HepG2 (cell line): ENCODE measurements at regions not wholly inside any gene's neighbourhood (a gene's known extent, or its start where the extent isn't known, plus 50 kb on each side); places are given as distances from the start of the nearest gene placed in this dataset.

ENCODE experiments used
- ATAC-seq: fragments of 200-7000 bp; cut with Tn5 transposase; 3 replicates; pipeline ENCODE4 v1.9.1; 2020; ENCODE audit warnings: mild to moderate bottlenecking, moderate library complexity
- BruUV-seq: library from RNA; stranded (reverse); fragments of 400-500 nt; replicated peaks from 2 replicates; lab custom pipeline; 2021; lab: Mats Ljungman, UMichigan
- CTCF ChIA-PET: fragments of 300-600 bp; formaldehyde crosslinking; extraction: SDS; loops from one replicate; lab custom pipeline; 2021; ENCODE audit warnings: low total read pairs, inconsistent platforms, low intra/inter-chr PET ratio; lab: Yijun Ruan, JAX
- POLR2A ChIA-PET: fragments of 350-600 bp; sonication (Branson Sonifier 250); formaldehyde crosslinking; loops from one replicate; lab custom pipeline; 2020; ENCODE audit warnings: antibody characterized with exemption, inconsistent platforms; lab: Yijun Ruan, JAX
- DNase-seq: peaks from one replicate; pipeline ENCODE4 v3.0.0-alpha.2; 2015; ENCODE audit warnings: low spot score
- FAIRE-seq: peaks from 3 replicates; lab custom pipeline; 2011; peaks lifted over from hg19 to GRCh38; lab: Jason Lieb, UNC
- H2AFZ ChIP-seq: one replicate; pipeline ENCODE4 v1.6.1; 2011; ENCODE audit warnings: low read length, inconsistent platforms
- H3K27ac ChIP-seq: fragments of 300-600 bp; 3 replicates; pipeline ENCODE4 v1.8.0; 2011; ENCODE audit warnings: mixed run types, mild to moderate bottlenecking, mixed read lengths, low read length, inconsistent platforms; ENCODE audit not compliant: insufficient read depth; ENCODE audit errors: extremely low read length
- H3K27me3 ChIP-seq, 2 experiments: fragments of 200-600 bp in 1 of 2; 2 replicates in 1 of 2; 3 replicates in 1 of 2; pipeline versions ENCODE4 v1.6.0 to v1.8.0; 2011; ENCODE audit warnings: low read length in 2 of 2, mild to moderate bottlenecking in 2 of 2, moderate library complexity in 2 of 2, inconsistent platforms in 1 of 2; ENCODE audit not compliant: insufficient read depth in 2 of 2, control insufficient read depth in 1 of 2
- H3K36me3 ChIP-seq, 2 experiments: fragments of 200-600 bp in 1 of 2; replicated peaks in 1 of 2; 2 replicates in 1 of 2; 3 replicates in 1 of 2; pipeline versions ENCODE4 v1.5.1 to v1.8.0; 2011; ENCODE audit warnings: low read length in 2 of 2, inconsistent platforms in 1 of 2; ENCODE audit not compliant: insufficient read depth in 2 of 2, control insufficient read depth in 1 of 2
- H3K4me1 ChIP-seq: 2 replicates; pipeline ENCODE4 v1.5.1; 2012; ENCODE audit warnings: low read length, inconsistent platforms; ENCODE audit not compliant: insufficient read depth
- H3K4me2 ChIP-seq: 2 replicates; pipeline ENCODE4 v1.6.0; 2011; ENCODE audit warnings: low read depth, low read length, inconsistent platforms
- H3K4me3 ChIP-seq, 3 experiments: fragments of 200-600 bp in 1 of 3; sonication (generic), shearing (Covaris generic) in 1 of 3; replicated peaks in 1 of 3; 2 replicates each; pipeline ENCODE4 v1.5.1; 2011 to 2016; ENCODE audit warnings: low read length in 3 of 3, inconsistent platforms in 2 of 3, low read depth in 2 of 3, mild to moderate bottlenecking in 2 of 3, control low read depth in 1 of 3, mixed read lengths in 1 of 3; ENCODE audit not compliant: insufficient read depth in 1 of 3
- H3K79me2 ChIP-seq: one replicate; pipeline ENCODE4 v1.6.1; 2011; ENCODE audit warnings: low read length, inconsistent platforms; ENCODE audit not compliant: insufficient read depth
- H3K9ac ChIP-seq: 2 replicates; pipeline ENCODE4 v1.6.0; 2011; ENCODE audit warnings: mild to moderate bottlenecking, low read depth, low read length, inconsistent platforms; ENCODE audit not compliant: insufficient read depth
- H3K9me3 ChIP-seq: 2 replicates; pipeline ENCODE4 v1.5.1; 2012; ENCODE audit warnings: mild to moderate bottlenecking, low read length
- H4K20me1 ChIP-seq: 2 replicates; pipeline ENCODE4 v1.6.0; 2011; ENCODE audit warnings: inconsistent platforms, mild to moderate bottlenecking, low read length, moderate library complexity; ENCODE audit not compliant: insufficient read depth
- AKAP8 ChIP-seq: sonication (generic); formaldehyde crosslinking; IDR thresholded peaks from 2 replicates; pipeline ENCODE4 v1.5.1; 2020; ENCODE audit warnings: mild to moderate bottlenecking, missing genetic modification reagents
- CCDC6 ChIP-seq: sonication (generic); formaldehyde crosslinking; IDR thresholded peaks from 2 replicates; pipeline ENCODE4 v1.8.1; 2022; ENCODE audit warnings: mild to moderate bottlenecking, missing genetic modification reagents, moderate library complexity
- HMG20A ChIP-seq: IDR thresholded peaks from 2 replicates; pipeline ENCODE4 v1.6.1; 2016; ENCODE audit warnings: borderline replicate concordance
- KAT8 ChIP-seq: IDR thresholded peaks from 2 replicates; pipeline ENCODE4 v1.6.1; 2016; ENCODE audit warnings: missing genetic modification reagents, missing compliant biosample characterization
- MEF2D ChIP-seq: sonication (generic); formaldehyde crosslinking; IDR thresholded peaks from 2 replicates; pipeline ENCODE4 v1.5.1; 2020; ENCODE audit warnings: mild to moderate bottlenecking, missing genetic modification reagents
- NAIF1 ChIP-seq: sonication (generic); formaldehyde crosslinking; IDR thresholded peaks from 2 replicates; pipeline ENCODE4 v1.5.0; 2020; ENCODE audit warnings: mild to moderate bottlenecking, missing genetic modification reagents, borderline replicate concordance
- NFYC ChIP-seq: IDR thresholded peaks from 2 replicates; pipeline ENCODE4 v1.6.1; 2016; ENCODE audit warnings: missing genetic modification reagents, missing compliant biosample characterization
- NPAS2 ChIP-seq: sonication (generic); formaldehyde crosslinking; IDR thresholded peaks from 2 replicates; pipeline ENCODE4 v1.8.0; 2022; ENCODE audit warnings: mild to moderate bottlenecking, missing genetic modification reagents, borderline replicate concordance
- RFXANK ChIP-seq: IDR thresholded peaks from 2 replicates; pipeline ENCODE4 v1.6.1; 2016
- TEAD3 ChIP-seq: optimal IDR thresholded peaks from 2 replicates; pipeline ENCODE3; 2016; ENCODE audit warnings: borderline replicate concordance
- ZFP36L1 ChIP-seq: sonication (generic); formaldehyde crosslinking; IDR thresholded peaks from 2 replicates; pipeline ENCODE4 v1.8.0; 2022; ENCODE audit warnings: mild to moderate bottlenecking, missing genetic modification reagents, moderate library complexity
- ZNF530 ChIP-seq: sonication (generic); formaldehyde crosslinking; IDR thresholded peaks from 2 replicates; pipeline ENCODE4 v1.5.0; 2020; ENCODE audit warnings: low read depth, mild to moderate bottlenecking, missing genetic modification reagents
- ZNF549 ChIP-seq: sonication (generic); formaldehyde crosslinking; IDR thresholded peaks from 2 replicates; pipeline ENCODE4 v1.5.0; 2020; ENCODE audit warnings: missing genetic modification reagents
- ZNF562 ChIP-seq: sonication (generic); formaldehyde crosslinking; IDR thresholded peaks from 2 replicates; pipeline ENCODE4 v1.8.0; 2022; ENCODE audit warnings: missing genetic modification reagents, borderline replicate concordance
- ZNF746 ChIP-seq: sonication (generic); formaldehyde crosslinking; IDR thresholded peaks from 2 replicates; pipeline ENCODE4 v1.8.0; 2022; ENCODE audit warnings: mild to moderate bottlenecking, missing genetic modification reagents
- WGBS: methylation state at CpG from one replicate; pipeline ENCODE4 v1.1.6; 2017; ENCODE audit warnings: low lambda C conversion rate; 5-methylcytosine and 5-hydroxymethylcytosine counted together
- in situ Hi-C: cut with HindIII; loops from 2 replicates; pipeline ENCODE4 v1.10.0; 2017; ENCODE audit warnings: low pct_unique_long_range_greater_than_20kb; ENCODE audit not compliant: extremely low pct_ligation_motif_present
- intact Hi-C: fragments of 100-400 bp; cut with micrococcal nuclease; formaldehyde crosslinking; loops from one replicate; pipeline ENCODE4 v1.10.0; 2022; ENCODE audit not compliant: unreplicated experiment
- TF ChIP-seq, protein P1 (sequence below): sonication (generic); formaldehyde crosslinking; IDR thresholded peaks from 2 replicates; pipeline ENCODE4 v1.5.0; 2020; ENCODE audit warnings: missing genetic modification reagents
- TF ChIP-seq, protein P2 (sequence below): IDR thresholded peaks from 2 replicates; pipeline ENCODE4 v1.6.1; 2012; ENCODE audit warnings: low read length, improper control_type of control experiment

DNA sequence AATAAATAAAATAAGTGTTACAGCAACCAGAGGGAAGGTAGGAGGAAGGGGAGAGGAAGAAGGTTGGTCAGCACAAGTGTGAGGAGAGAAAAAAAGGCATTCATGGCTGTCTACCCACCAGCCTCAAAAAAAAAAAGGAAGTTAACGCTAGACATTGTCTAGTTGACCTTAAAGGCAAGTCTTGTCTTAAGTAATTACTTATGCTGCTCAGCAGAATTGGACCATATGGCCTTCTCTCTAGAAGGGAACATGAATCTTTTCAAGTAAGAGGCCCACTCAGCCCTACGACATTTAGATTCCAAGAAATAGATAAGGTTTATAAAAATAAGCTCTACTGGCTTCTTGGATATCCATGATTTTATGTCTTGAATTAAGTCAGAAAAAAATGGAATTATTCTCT lies 172.7 kb downstream of the ETNK1 start:
- in situ Hi-C loops (no loop called here), intact Hi-C loops (no loop called here)
- no peaks in the 10 kb centered on the region for H4K20me1 ChIP-seq
- no TSS peak for BruUV-seq
- no peak for ATAC-seq
- no peak for TF ChIP-seq MEF2D (CRISPR knock-in tag)
- TF ChIP-seq NFYC (CRISPR knock-in tag) = no peak
- no peak for TF ChIP-seq ZNF549 (CRISPR knock-in tag)
- no peak for TF ChIP-seq ZNF562 (CRISPR knock-in tag)
- no peak for TF ChIP-seq HMG20A (CRISPR knock-in tag)
- TF ChIP-seq RFXANK = no peak
- TF ChIP-seq, protein P1, sequence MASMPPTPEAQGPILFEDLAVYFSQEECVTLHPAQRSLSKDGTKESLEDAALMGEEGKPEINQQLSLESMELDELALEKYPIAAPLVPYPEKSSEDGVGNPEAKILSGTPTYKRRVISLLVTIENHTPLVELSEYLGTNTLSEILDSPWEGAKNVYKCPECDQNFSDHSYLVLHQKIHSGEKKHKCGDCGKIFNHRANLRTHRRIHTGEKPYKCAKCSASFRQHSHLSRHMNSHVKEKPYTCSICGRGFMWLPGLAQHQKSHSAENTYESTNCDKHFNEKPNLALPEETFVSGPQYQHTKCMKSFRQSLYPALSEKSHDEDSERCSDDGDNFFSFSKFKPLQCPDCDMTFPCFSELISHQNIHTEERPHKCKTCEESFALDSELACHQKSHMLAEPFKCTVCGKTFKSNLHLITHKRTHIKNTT (CRISPR knock-in tag) = no peak
- TF ChIP-seq NAIF1 (CRISPR knock-in tag) = no peak
- no peak for TF ChIP-seq AKAP8 (CRISPR knock-in tag)
- TF ChIP-seq CCDC6 = no peak
- no peaks in the 10 kb centered on the region for H3K4me1 ChIP-seq
- no peaks in the 10 kb centered on the region for H3K9me3 ChIP-seq
- H3K4me3 ChIP-seq = no peak overlapping the region
- 21% methylated on average over 2 of the region's 2 CpGs for WGBS
- no peaks in the 10 kb centered on the region for H3K79me2 ChIP-seq
- no peak overlapping the region for H2AFZ ChIP-seq
- ChIA-PET POLR2A (no interaction called here), CTCF (no interaction called here)
- FAIRE-seq = no peak
- H3K9ac ChIP-seq = no peak overlapping the region
- no peak overlapping the region for H3K4me2 ChIP-seq
- H3K36me3 ChIP-seq = no peaks in the 10 kb centered on the region
- no peak for DNase-seq
- H3K27me3 ChIP-seq = no peaks in the 10 kb centered on the region
- H3K27ac ChIP-seq = no peak overlapping the region

DNA sequence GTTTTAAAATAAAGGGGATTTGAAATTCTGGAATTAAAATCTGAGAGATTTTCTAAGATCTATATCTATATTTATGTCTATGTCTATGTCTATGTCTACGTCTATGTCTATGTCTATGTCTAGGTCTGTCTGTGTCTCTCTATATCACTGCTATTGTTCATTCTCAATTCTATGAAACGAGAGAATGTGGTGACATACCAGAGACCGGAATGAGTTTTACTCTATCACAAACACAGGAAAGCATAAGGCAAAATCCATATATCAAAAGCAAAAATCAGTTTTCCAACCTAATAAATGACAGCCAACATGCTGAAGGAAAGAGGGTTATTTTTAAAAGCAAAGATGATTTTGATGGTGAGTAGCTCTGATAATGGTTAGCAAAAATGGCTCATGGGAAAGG lies 173.1 kb downstream of the ETNK1 start:
- no TSS peak for BruUV-seq
- POLR2A ChIA-PET = no interaction called here
- no peak for FAIRE-seq
- TF ChIP-seq TEAD3 (CRISPR knock-in tag) = no peak
- no peak for TF ChIP-seq ZNF530
- TF ChIP-seq ZNF746 (CRISPR knock-in tag) = no peak
- TF ChIP-seq, protein P1 (CRISPR knock-in tag) = no peak
- no peak for TF ChIP-seq KAT8
- TF ChIP-seq, protein P2, sequence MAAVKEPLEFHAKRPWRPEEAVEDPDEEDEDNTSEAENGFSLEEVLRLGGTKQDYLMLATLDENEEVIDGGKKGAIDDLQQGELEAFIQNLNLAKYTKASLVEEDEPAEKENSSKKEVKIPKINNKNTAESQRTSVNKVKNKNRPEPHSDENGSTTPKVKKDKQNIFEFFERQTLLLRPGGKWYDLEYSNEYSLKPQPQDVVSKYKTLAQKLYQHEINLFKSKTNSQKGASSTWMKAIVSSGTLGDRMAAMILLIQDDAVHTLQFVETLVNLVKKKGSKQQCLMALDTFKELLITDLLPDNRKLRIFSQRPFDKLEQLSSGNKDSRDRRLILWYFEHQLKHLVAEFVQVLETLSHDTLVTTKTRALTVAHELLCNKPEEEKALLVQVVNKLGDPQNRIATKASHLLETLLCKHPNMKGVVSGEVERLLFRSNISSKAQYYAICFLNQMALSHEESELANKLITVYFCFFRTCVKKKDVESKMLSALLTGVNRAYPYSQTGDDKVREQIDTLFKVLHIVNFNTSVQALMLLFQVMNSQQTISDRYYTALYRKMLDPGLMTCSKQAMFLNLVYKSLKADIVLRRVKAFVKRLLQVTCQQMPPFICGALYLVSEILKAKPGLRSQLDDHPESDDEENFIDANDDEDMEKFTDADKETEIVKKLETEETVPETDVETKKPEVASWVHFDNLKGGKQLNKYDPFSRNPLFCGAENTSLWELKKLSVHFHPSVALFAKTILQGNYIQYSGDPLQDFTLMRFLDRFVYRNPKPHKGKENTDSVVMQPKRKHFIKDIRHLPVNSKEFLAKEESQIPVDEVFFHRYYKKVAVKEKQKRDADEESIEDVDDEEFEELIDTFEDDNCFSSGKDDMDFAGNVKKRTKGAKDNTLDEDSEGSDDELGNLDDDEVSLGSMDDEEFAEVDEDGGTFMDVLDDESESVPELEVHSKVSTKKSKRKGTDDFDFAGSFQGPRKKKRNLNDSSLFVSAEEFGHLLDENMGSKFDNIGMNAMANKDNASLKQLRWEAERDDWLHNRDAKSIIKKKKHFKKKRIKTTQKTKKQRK = no peak
- TF ChIP-seq ZFP36L1 (CRISPR knock-in tag) = no peak
- TF ChIP-seq NPAS2 = no peak

More for the DNA sequence above, 173.1 kb downstream of the ETNK1 start:
- Histone ChIP-seq H3K27me3 (no peaks in the 10 kb centered on the region), H3K79me2 (no peaks in the 10 kb centered on the region), H3K4me1 (no peaks in the 10 kb centered on the region), H3K9me3 (no peaks in the 10 kb centered on the region), H3K27ac (no peak overlapping the region), H3K9ac (no peak overlapping the region), H3K36me3 (no peaks in the 10 kb centered on the region), H2AFZ (no peak overlapping the region), H4K20me1 (no peaks in the 10 kb centered on the region), H3K4me2 (no peak overlapping the region), H3K4me3 (no peak overlapping the region)
- in situ Hi-C loops (no loop called here), intact Hi-C loops (no loop called here)
- 3% methylated on average over 3 of the region's 3 CpGs for WGBS
- ATAC-seq = no peak
- no peak for DNase-seq
- CTCF ChIA-PET = no interaction called here
